Islet precursor cell (in vitro differentiated cells): ENCODE measurements at regions not wholly inside any gene's neighbourhood (a gene's known extent, or its start where the extent isn't known, plus 50 kb on each side); places are given as distances from the start of the nearest gene placed in this dataset.
"Not testable (repeated sequence)": the region's sequence is repeated elsewhere in the genome, so short reads cannot be mapped to it uniquely, and the experiment has no call there.

Source experiments
- DNase-seq: peaks from one replicate; pipeline ENCODE4 v3.0.0-alpha.2; 2018

- DNase-seq, result no peak
These were observed 114.1 kb upstream of the RREB1 start for GRCh38 chr6:6993503-6994237.

GRCh38 chr6:6994796-6995195, 113.0 kb upstream of the RREB1 start:
- no peak for DNase-seq

- DNase-seq, result no peak
These were observed 112.4 kb upstream of the RREB1 start for GRCh38 chr6:6995328-6995727.

GRCh38 chr6:6996124-6996523, 111.6 kb upstream of the RREB1 start:
- no peak for DNase-seq

GRCh38 chr6:6997263-6998193, 110.2 kb upstream of the RREB1 start:
- no peak for DNase-seq

GRCh38 chr6:6998194-6998569, 109.6 kb upstream of the RREB1 start:
- DNase-seq, result no peak

GRCh38 chr6:7000825-7001777, 106.7 kb upstream of the RREB1 start:
- DNase-seq, result no peak

- no peak for DNase-seq
These were observed 104.7 kb upstream of the RREB1 start for GRCh38 chr6:7003041-7003440.

- DNase-seq, result no peak
These were observed 103.0 kb upstream of the RREB1 start for GRCh38 chr6:7004581-7005297.

GRCh38 chr6:7006515-7007191, 101.1 kb upstream of the RREB1 start:
- no peak for DNase-seq

GRCh38 chr6:7008451-7008988, 99.2 kb upstream of the RREB1 start:
- peak; percentile 75 for DNase-seq

GRCh38 chr6:7016226-7016625, 91.5 kb upstream of the RREB1 start:
- no peak for DNase-seq

- DNase-seq, result no peak
These were observed 86.5 kb upstream of the RREB1 start for GRCh38 chr6:7021301-7021700.

- no peak for DNase-seq
These were observed 81.9 kb upstream of the RREB1 start for GRCh38 chr6:7025861-7026260.

GRCh38 chr6:7028963-7029362, 78.8 kb upstream of the RREB1 start:
- DNase-seq, result not testable (repeated sequence)

GRCh38 chr6:7030968-7031367, 76.8 kb upstream of the RREB1 start:
- DNase-seq, result not testable (repeated sequence)

GRCh38 chr6:7033202-7033601, 74.6 kb upstream of the RREB1 start:
- no peak for DNase-seq

GRCh38 chr6:7034055-7034454, 73.7 kb upstream of the RREB1 start:
- DNase-seq, result no peak

- no peak for DNase-seq
These were observed 71.9 kb upstream of the RREB1 start for GRCh38 chr6:7035837-7036249.

GRCh38 chr6:7041511-7042026, 66.2 kb upstream of the RREB1 start:
- DNase-seq, result no peak

- DNase-seq, result no peak
These were observed 65.6 kb upstream of the RREB1 start for GRCh38 chr6:7042056-7042653.
